ENCODE measurements at regions not wholly inside any gene's neighbourhood (a gene's known extent, or its start where the extent isn't known, plus 50 kb on each side); places are given as distances from the start of the nearest gene placed in this dataset.
A peak's percentile ranks its signal among the peaks of the same experiment; 100 is the strongest.
"Not testable (repeated sequence)": the region's sequence is repeated elsewhere in the genome, so short reads cannot be mapped to it uniquely, and the experiment has no call there.

DNA sequence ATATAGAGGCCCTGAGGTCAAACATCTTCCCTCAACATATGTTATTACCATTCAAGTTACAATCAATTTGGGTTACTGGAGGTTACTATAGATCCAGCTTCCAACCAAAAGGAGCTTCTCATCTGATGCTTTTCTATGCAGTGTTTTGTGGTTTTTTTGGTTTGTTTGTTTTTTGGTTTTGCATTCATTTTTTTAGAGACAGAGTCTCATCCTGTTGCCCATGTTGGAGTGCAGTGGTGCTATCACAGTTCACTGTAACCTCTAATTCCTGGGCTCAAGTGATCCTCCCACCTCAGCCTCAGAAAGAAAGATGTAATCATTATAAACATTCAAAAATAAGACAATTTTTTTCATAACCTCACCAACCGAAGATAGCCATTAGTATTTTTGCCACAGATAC, 124.4 kb upstream of the JARID2 start:
- no peak for DNase-seq (ENCODE audit: low read depth)

DNA sequence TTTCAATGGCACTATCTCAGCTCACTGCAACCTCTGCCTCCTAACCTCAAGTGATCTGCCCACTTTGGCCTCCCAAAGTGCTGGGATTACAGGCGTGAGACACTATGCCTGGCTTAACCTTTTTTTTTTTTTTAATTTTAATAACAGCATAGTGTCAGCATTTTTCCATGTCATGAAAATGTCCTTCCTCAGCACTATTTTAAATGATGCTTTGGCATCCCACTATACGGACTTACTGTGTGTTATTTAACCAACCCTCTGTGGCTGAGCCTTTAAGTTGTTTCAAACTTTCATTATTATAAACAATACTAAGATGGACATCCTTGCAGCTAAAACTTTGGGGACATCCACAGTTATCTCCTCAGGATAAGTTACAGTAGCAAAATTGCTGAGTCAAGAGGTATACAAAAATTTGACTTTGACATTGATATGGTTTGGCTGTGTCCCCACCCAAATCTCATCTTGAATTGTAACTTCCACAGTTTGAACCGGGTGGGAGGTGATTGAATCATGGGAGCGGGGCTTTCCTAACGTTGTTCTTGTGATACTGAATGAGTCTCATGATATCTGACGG, 123.8 kb upstream of the JARID2 start:
- no peak for DNase-seq (ENCODE audit: low read depth)

DNA sequence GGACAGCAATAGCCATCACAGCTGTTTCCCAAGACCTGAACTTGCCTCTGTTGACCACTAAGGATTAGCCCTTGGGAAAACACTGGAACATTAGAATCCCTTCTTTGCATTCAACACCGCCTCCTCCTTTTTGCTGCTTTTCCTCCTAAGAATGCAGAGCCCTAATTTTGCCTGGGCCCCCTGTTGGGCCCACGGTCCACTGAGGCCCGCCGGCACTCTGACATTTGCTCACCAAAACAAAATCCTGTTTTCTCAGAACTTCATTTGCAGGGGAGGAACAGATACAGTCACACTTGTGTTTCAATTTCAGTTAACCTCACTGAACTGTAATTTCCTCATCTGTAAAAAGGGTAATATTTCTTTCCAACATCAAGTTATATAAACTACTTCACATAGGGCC, 116.0 kb upstream of the JARID2 start:
- DNase-seq (ENCODE audit: low read depth) = no peak

DNA sequence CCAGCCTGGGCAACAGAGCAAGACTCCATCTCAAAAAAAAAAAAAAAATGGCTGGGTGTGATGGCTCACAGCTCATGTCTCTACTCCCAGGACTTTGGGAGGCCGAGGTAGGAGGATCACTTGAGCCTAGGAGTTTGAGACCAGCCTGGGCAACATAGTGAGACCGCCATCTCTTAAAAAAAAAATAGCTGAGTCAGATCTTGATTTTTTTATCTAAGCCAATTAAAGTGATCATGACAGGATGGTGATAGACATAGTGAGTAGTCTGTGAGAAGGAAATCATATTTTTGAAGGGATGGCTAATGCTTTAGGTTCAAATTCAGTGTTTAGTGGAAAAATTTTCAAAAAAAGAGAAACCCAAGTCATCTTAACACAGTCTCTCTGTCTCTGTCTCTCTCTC, 114.6 kb upstream of the JARID2 start:
- DNase-seq (ENCODE audit: low read depth) = no peak

DNA sequence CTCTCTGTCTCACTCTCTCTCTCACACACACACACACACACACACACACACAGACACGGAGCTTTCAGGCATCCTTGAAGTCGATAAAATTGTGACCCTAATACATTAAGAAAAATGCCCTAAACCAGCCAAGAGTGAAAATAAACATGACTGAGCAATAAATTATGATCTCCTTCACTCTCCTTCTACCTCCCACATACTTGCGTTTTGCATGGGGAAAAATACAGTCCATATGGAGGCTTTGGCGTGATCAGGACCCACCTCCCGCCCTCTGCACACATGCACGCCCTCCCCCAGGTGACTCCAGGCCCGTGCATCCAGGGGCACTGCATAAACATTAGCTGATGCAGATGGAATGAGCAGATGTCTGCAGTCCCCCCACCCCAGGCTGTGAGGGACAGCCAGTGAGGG, 114.2 kb upstream of the JARID2 start:
- peak; percentile 45 for DNase-seq (ENCODE audit: low read depth)

DNA sequence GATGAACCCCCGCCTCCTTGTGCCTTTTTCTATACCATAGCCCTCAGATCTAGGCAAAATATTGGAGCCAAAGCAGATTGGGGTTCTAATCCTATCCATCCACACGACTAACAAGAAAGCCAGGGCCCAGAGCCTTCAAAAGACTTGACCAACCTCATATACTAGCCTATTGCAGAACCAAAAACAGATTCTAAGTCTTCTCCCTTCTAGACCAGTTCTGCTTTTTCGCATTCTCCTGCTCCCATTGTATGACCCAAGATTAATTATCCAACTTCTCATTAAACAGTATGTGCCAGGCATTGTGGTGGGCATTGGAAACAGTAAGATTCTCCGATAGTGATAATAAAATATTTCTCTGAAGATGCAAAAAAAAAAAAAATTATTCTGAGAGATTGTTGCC, 113.7 kb upstream of the JARID2 start:
- no peak for DNase-seq (ENCODE audit: low read depth)

DNA sequence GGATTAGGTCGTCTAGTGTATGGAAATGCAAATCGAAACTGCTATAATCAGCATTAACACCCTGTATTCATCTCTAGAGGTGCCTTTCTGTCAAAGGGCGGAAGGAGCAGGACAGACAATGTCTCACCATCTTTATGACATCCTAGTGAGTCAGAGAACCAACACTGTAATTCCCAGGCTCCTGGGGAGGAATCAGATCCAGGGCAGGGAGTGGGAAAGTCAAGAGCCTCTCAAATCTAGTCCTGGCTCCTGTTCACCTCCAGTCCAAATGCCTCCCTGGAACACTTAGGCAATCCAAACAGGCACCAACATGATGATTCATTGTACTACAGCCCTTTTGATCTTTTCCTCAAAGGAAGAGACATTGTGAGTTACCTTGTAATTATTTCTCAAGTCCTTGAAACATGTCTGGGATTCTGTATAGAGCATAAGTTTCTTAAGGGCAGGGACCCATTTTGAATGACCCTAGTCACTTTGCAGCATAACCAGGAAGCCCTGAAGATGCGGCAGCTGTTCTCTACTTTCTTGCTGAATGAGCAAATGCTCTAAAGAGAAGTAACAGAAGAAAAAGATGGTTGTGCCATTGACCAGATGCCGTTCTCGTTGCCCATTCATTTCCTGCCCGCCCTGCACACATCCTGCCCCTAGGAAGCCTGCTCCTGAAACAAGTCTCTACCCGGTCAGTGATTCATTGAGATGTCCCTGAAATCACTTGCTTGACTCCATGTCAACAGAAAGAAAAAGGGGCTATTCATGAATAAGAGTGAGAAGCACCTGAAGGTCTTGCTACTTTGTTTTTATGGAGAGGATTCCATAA, 112.8 kb upstream of the JARID2 start:
- peak; percentile 98 for DNase-seq (ENCODE audit: low read depth)

DNA sequence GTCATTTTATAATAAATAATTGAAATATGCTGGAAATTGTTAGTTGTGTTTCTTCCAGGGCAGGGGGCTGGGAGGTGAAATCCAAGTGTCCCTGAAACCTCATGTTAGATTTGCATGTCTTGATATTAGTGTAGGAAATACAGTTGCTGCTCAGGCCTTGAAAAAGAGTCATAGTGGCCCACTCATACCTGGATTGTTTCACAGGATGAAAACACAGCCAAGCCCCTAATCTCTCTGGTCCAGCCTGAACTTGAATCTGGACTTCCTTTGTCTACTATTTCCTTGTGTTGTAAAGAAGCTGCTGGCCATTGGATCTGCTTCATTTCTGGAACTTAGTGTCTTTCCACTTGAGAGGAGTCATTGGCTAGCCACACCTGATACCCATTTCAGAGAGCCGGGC, 108.8 kb upstream of the JARID2 start:
- no peak for DNase-seq (ENCODE audit: low read depth)

DNA sequence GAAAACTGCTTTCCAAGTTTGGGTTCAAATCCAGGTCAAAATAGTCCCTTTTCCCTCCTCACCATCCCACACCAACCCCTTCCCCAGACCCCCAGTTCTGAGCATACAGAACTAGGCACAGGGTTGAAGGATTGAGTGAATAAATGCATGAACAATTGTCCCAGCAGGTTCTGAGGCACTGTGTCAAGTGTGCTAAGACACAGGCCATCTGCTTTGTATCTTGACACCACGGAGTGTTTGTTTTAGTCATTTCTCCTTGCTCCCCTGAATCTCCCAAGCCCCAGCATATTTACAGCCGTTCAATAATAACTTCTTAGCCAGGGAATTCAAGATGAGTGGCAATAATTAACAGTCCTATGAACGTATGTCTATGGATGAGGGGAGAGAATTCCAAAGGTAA, 102.8 kb upstream of the JARID2 start:
- DNase-seq (ENCODE audit: low read depth) = no peak

DNA sequence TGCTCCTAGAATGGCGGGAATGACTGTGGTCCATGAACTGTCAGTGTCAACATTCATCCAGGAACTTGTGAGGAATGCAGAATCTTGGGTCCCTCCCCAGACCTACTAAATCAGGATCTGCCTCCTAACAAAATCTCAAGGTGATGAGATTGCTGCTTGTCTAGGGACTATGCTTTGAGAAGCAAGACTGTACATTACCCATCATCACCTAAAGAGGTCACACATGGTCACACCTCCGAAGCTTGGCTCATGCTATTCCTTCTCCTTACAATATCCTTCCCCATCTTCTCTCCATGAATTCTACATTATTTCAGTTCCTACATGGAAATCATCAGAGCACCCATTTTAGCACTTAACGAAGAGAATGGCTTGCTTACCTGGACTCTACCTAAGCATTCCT, 102.3 kb upstream of the JARID2 start:
- no peak for DNase-seq (ENCODE audit: low read depth)

DNA sequence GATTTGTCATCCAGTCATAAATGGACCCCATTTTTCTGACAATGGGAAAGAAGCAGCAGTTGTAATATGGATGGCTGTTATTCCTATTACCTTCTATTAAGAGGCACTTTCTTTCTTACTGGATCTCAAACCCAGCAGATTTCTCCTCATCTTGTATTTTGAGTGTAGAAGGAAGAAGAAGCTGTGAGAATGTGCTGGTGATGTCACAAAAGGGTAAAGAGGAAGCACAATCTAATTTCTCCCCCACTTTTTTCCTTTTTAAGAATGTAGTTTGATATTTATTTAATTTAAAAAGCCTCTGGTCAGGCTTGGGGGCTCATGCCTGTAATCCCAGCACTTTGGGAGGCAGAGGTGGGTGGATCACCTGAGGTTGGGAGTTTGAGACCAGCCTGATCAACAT, 100.0 kb upstream of the JARID2 start:
- no peak for DNase-seq (ENCODE audit: low read depth)

DNA sequence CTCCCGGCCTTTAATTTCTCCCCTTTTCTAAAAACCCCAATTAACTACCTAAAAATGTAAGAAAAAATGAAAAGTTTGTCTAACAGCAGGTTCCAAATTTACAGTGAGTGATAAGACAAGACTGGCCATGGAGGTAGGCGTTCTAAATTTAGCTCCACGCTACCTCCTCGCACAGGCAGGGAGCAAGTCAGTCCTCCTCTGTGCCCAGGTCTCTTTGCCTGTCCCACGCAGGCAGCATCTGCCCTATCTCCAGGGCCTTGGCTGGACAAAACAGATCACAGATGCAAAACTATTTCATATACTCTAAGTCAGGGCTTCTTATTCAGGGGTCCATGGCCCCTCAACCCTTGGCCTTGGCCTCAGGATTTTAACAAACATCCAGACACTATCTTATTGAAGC, 98.0 kb upstream of the JARID2 start:
- peak; percentile 11 for DNase-seq (ENCODE audit: low read depth)

DNA sequence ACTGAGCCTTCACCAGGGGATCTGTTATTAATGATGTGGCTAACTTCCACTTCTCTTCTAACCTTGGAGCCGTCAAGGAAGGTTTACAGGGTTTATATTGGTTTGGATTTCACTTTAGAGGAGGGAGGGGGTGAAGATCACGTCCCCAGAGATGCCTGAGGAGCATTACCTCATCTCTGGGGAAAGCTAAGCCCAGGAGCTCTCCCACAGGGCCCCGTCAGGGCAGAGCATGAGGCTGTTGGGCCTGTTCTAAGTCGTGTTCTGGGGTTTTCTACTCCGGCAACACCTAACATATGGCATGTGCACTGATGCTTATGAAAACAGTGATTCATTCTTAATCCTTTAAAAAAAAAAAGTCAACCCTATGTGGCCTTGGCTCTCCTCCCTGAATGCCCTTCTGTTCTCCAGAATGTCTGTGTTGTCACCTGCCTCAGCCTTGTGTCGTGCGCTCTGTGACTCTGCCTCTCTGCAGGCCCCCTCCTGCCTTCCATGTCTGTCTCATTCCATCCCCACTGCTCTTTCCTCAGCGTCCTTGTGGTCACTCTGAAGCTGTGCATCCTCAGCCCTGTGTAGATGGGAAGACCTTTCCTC, 97.4 kb upstream of the JARID2 start:
- peak; percentile 92 for DNase-seq (ENCODE audit: low read depth)

DNA sequence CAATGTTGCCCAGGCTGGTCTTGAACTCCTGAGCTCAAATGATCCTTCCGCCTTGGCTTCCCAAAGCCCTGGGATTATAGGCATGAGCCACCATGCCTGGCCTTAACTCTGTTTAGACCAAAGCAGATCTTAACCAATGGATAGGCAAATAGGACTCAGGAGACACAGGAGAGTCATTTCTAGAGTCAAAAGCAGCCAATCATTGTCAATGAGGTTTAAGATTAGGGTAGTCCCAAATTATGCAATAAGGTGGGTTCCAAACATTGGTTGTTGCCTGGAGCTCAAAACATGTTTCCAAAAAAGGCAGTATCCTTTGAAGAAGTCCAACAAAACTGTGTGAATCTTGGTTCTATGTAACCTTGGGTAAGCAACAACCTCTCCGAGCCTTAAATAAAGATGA, 95.7 kb upstream of the JARID2 start:
- no peak for DNase-seq (ENCODE audit: low read depth)

DNA sequence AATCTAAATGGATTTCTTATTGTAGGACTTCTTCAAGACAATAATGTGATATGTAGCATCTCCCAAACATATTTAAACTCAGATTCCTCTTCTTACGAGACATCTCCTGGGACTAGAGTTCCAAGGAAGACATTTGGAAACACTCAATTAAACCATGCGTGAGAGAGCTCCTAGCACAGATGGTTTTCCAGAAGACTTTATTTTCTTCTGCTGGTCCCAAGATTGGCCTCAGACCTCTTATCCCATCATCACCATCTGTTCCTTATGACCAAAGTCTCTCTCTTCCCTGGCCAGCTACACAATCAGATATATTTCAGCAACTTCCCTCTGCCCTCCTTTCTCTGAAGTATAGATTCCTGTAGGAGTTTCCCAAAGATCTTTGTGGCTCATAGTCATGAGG, 93.2 kb upstream of the JARID2 start:
- DNase-seq (ENCODE audit: low read depth) = no peak

DNA sequence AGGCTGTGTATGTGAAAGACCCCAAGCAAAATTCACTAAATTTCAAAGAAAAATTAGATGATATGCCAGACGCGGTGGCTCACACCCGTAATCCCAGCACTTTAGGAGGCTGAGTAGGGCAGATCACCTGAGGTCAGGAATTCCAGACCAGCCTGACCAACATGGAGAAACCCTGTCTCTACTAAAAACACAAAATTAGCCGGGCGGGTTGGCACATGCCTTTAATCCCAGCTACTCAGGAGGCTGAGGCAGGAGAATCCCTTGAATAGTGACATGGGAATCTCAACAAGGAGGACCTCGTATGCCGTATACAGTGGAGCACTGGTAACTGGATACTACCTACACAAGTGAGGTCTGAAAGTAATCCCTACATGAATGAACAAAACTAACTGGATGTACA, 92.7 kb upstream of the JARID2 start:
- DNase-seq (ENCODE audit: low read depth) = no peak

DNA sequence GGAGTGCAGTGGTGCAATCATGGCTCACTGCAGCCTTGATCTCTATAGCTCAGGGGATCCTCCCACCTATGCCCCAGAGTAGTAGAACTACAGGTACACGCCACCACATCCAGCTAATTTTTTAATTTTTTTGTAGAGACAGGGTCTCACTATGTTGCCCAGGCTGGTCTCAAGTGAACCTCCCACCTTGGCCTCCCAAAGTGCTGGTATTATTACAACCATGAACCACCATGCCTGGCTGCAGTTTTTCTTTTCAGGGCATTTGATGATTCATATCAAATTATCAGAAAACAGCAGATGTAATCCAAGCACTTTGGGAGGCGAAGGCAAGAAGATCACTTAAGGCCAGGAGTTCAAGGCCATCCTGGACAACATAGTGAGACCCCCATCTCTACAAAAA, 88.4 kb upstream of the JARID2 start:
- no peak for DNase-seq (ENCODE audit: low read depth)

DNA sequence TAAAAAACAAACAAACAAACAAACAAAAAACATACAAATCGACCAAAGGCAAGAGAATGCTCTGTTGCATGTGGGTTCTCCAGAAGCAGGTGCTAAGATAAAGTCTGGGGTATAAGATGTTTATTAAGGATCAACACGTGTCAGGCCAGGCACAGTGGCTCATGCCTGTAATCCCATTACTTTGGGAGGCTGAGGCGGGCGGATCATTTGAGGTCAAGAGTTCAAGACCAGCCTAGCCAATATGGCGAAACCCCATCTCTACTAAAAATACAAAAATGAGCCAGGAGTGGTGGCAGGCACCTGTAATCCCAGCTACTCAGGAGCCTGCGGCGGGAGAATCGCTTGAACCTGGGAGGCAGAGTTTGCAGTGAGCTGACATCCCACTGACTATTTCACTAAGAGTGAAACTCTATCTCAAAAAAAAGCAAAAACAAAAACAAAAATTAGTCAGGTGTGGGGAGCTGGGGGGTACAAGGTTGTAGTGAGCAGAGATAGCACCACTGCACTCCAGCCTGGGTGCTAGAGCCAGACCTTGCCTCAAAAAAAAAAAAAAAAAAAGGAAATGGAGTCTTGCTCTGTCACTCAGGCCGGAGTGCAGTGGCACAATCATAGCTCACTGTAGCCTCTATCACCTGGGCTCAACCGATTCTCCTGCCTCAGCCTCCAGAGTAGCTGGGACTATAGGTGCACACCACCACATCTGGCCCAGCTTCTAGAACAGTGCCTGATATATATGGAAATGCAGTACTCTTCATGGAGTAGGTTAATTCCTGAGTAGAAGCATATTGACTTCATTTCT, 86.8 kb upstream of the JARID2 start:
- DNase-seq (ENCODE audit: low read depth) = no peak

DNA sequence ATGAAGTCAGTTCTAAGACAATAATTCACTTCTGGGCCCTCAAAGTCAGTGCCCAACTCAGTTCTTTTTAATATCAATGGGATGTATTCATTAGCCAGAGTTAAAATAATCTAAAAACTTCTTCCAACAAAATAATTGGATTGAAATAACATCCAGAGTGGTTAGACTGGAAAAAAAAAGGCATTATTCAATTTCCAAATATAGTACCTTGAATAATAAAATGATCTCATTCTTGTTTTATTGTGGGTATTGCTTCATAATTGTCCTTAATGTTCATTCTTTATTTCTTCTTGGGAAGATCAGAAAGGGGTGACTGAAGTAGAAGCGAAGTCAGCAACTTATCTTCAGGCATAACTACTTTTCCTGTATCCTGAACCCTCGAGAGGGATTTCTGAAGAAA, 85.1 kb upstream of the JARID2 start:
- DNase-seq (ENCODE audit: low read depth) = no peak

DNA sequence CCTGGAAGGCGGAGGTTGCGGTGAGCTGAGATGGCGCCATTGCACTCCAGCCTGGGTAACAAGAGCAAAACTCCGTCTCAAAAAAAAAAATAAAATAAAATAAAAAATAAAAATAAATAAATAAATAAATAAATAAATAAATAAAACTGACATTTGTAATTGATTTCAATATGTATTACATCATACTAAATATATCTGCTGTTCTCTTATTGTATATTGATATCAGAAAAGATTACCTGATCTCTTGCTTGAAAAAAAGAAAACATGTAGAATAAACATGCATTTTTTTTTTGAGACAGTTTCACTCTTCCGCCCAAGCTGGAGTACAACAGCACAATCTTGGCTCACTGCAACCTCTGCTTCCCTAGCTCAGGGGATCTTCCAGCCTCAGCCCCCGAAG, 81.0 kb upstream of the JARID2 start:
- DNase-seq (ENCODE audit: low read depth) = not testable (repeated sequence)

DNA sequence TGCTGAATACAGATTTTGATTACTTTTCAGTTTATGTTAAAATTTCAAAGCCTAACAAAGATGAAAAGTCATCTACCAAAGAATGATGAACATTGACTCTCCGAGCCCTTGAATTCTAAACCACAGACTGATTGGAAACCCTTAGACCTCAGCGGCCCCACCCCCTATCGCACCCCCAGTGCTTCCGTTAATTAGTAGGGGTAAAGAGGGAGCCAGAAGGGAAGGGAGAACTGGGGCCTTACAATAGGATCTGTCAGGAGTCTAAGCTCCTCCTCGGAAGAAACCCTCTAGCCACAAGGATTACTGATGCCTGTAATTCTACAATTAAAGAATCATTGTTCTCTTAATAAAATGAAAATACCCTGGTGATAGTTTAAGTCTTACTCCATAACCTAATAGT, 79.7 kb upstream of the JARID2 start:
- DNase-seq (ENCODE audit: low read depth) = no peak

DNA sequence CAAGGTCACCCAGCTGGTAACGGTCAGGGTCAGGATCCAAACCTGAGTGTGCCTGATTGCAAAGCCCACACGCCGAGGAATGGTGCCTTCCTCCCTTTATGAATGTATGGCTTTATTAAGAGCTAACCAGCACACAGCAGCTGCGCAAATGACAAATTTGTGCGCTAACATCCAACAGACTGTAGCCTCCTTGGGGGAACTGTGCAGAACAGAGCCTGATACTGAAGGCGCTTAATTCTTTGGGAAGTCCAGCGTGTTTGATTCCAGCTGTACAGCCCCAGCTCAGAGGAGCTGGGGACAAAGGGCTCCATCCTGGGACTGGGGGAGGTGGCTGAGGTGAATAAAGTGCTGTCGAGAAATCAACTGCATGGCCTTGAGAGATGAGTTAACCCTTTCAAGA, 75.7 kb upstream of the JARID2 start:
- DNase-seq (ENCODE audit: low read depth) = no peak

DNA sequence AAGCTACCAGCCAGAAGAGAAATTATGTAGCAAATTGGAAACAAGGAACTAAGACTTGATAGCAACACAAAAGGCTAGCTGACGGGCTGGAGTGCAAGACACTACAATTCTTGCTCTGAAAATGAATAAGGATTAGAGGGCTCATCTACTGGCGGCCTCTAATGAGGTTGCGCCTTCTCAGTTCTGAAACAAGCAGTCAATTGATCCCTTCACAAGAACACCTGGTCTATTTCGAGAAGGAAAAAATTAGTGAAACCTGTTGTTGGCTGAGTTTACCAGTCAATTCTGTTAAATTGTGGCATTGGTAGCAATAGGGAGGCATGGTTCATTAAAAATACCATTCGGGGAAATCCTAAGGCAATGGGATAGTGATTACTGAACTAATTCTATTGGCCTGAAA, 74.8 kb upstream of the JARID2 start:
- DNase-seq (ENCODE audit: low read depth) = no peak

All from Daoy (cell line).